ENCODE measurements at regions not wholly inside any gene's neighbourhood (a gene's known extent, or its start where the extent isn't known, plus 50 kb on each side); places are given as distances from the start of the nearest gene placed in this dataset.

DNA sequence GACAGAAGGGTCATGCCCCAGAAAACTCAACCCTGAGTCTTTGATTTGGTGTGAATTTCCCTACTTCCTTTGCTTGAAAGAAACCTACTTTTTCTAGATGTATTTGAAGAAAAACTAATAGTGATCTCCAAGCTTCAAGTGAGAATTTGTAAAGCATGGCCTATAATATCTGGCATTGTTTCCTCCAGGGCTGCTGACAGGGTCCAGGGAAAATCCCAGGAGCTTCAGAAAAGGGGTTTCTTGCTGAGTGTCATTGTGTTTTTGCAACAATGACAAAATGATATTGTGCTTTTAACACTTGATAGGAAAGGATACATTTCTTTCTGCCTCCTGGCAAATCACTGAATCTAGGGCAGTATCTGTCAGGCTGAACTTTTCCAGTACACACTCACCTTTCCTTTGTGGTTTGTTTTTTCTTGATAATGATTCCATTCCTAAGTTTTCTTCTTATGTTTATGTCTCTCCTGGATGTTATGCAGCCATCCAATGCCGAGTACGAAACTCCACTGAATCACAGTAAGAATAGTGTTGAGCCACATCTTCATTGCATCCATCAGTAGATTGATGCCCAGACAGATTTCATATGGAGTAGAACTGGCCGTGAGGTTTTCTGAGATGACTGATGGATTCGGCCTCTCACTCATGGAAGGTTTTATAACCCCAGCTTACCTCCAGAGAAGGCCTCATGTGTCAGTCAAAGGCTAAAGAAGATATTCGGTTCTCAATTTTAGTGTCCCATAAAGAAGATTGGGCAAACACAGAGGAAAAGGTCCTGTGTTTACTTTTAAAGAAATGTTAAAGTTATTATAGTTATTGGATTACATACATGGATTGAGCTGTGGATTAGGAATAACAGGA, 76.9 kb upstream of the STEAP1B start:
- no peaks in the 10 kb centered on the region for H3K27me3 ChIP-seq (ENCODE audit: insufficient read depth, low read length)
- H3K36me3 ChIP-seq (ENCODE audit: insufficient read depth, low read length): no peaks in the 10 kb centered on the region
- peak; percentile 45 for DNase-seq (ENCODE audit: low read depth)
- no peaks in the 10 kb centered on the region for H3K79me2 ChIP-seq (ENCODE audit: insufficient read depth, low read length)
- H3K4me2 ChIP-seq (ENCODE audit: low read length): peak overlapping the region; percentile 66
- peak overlapping the region; percentile 92 for H3K27ac ChIP-seq (ENCODE audit: low read depth, low read length)
- no peaks in the 10 kb centered on the region for H4K20me1 ChIP-seq (ENCODE audit: insufficient read depth, low read length)
- no peaks in the 10 kb centered on the region for H3K27me3 Mint-ChIP-seq (ENCODE audit: low read depth, unreplicated experiment)
- FAIRE-seq: no peak
- no peak overlapping the region for H3K4me3 Mint-ChIP-seq (ENCODE audit: unreplicated experiment)
- peaks cover 37% of the 10 kb centered on the region for H3K4me1 ChIP-seq (ENCODE audit: insufficient read depth, low read length)
- peaks cover under 1% of the 10 kb centered on the region for H3K36me3 Mint-ChIP-seq (ENCODE audit: low read depth, unreplicated experiment)
- H3K9ac ChIP-seq (ENCODE audit: low read length): peak overlapping the region; percentile 72
- no peaks in the 10 kb centered on the region for H3K9me3 ChIP-seq (ENCODE audit: insufficient read depth, low read depth, low read length)
- TF ChIP-seq EZH2 (IDR thresholded peaks at IDR 0.05; ENCODE audit: insufficient read depth, low read length): no peak
- TF ChIP-seq, protein P1, sequence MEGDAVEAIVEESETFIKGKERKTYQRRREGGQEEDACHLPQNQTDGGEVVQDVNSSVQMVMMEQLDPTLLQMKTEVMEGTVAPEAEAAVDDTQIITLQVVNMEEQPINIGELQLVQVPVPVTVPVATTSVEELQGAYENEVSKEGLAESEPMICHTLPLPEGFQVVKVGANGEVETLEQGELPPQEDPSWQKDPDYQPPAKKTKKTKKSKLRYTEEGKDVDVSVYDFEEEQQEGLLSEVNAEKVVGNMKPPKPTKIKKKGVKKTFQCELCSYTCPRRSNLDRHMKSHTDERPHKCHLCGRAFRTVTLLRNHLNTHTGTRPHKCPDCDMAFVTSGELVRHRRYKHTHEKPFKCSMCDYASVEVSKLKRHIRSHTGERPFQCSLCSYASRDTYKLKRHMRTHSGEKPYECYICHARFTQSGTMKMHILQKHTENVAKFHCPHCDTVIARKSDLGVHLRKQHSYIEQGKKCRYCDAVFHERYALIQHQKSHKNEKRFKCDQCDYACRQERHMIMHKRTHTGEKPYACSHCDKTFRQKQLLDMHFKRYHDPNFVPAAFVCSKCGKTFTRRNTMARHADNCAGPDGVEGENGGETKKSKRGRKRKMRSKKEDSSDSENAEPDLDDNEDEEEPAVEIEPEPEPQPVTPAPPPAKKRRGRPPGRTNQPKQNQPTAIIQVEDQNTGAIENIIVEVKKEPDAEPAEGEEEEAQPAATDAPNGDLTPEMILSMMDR (IDR thresholded peaks at IDR 0.05; ENCODE audit: insufficient read depth, low read depth, low read length): no peak
- peaks cover 25% of the 10 kb centered on the region for H3K4me1 Mint-ChIP-seq (ENCODE audit: low read depth, unreplicated experiment)
- H3K9me3 Mint-ChIP-seq (ENCODE audit: unreplicated experiment): peaks cover 8% of the 10 kb centered on the region
- H3K4me3 ChIP-seq (ENCODE audit: insufficient read depth, low read depth, low read length): no peak overlapping the region
- H3K27ac Mint-ChIP-seq (ENCODE audit: unreplicated experiment): peak overlapping the region; percentile 82
- no peak overlapping the region for H2AFZ ChIP-seq (ENCODE audit: low read depth, low read length)

DNA sequence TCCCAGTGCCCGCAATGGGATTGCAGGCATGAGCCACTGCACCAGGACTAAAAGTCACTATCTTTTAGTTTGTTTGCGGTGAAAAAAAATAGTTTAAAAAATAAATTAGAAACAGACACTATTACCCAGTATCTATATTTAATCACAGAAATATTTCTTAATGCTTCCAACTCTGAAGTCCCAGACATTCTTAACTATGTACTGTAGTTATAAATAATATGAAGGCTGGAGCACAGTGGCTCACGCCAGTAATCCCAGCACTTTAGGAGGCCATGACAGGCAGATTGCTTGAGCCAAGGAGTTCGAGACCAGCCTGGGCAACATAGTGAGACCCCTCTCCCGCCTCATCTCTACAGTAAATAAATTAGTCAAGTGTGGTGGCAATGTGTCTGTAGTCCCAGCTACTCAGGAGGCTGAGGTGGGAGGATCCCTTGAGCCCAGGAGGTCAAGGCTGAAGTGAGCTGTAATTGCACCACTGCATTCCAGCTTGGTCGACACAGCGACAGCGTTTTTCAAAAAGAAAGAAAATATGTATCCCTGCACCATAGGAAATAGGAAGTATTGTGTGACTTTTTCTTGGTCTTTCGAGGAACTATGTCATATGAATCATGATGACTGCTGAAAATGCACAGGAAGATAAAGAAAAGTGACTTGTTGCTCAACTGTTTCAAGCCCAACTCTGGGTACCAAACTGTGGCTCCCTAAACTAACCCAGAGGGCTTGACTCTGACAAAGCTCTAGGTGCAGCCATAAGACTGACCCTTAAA, 74.9 kb upstream of the STEAP1B start:
- Histone ChIP-seq H3K9me3 (ENCODE audit: insufficient read depth, low read depth, low read length) (no peaks in the 10 kb centered on the region), H2AFZ (ENCODE audit: low read depth, low read length) (no peak overlapping the region), H3K9ac (ENCODE audit: low read length) (no peak overlapping the region), H3K79me2 (ENCODE audit: insufficient read depth, low read length) (no peaks in the 10 kb centered on the region), H3K27ac (ENCODE audit: low read depth, low read length) (no peak overlapping the region), H3K36me3 (ENCODE audit: insufficient read depth, low read length) (no peaks in the 10 kb centered on the region), H3K4me2 (ENCODE audit: low read length) (no peak overlapping the region), H3K4me3 (ENCODE audit: insufficient read depth, low read depth, low read length) (no peak overlapping the region), H3K27me3 (ENCODE audit: insufficient read depth, low read length) (no peaks in the 10 kb centered on the region), H3K4me1 (ENCODE audit: insufficient read depth, low read length) (peaks cover 40% of the 10 kb centered on the region), H4K20me1 (ENCODE audit: insufficient read depth, low read length) (no peaks in the 10 kb centered on the region)
- TF ChIP-seq, protein P1 (IDR thresholded peaks at IDR 0.05; ENCODE audit: insufficient read depth, low read depth, low read length): no peak
- no peak for TF ChIP-seq EZH2 (IDR thresholded peaks at IDR 0.05; ENCODE audit: insufficient read depth, low read length)
- Mint-ChIP-seq H3K9me3 (ENCODE audit: unreplicated experiment) (peaks cover 8% of the 10 kb centered on the region), H3K27ac (ENCODE audit: unreplicated experiment) (no peak overlapping the region), H3K36me3 (ENCODE audit: low read depth, unreplicated experiment) (peaks cover 3% of the 10 kb centered on the region), H3K27me3 (ENCODE audit: low read depth, unreplicated experiment) (no peaks in the 10 kb centered on the region), H3K4me3 (ENCODE audit: unreplicated experiment) (no peak overlapping the region), H3K4me1 (ENCODE audit: low read depth, unreplicated experiment) (peaks cover 22% of the 10 kb centered on the region)
- FAIRE-seq (no peak), DNase-seq (ENCODE audit: low read depth) (no peak)
